ENCODE measurements at regions not wholly inside any gene's neighbourhood (a gene's known extent, or its start where the extent isn't known, plus 50 kb on each side); places are given as distances from the start of the nearest gene placed in this dataset.

GRCh38 chr2:164068063-164068462, 332.3 kb upstream of the FIGN start:
- no peak overlapping the region for H2BK120ac ChIP-seq (ENCODE audit: low read depth, low read length)
- H3K9me3 ChIP-seq (ENCODE audit: control insufficient read depth, insufficient read depth, low read length), result no peaks in the 10 kb centered on the region
- H3K4me3 ChIP-seq (ENCODE audit: insufficient read depth, low read depth, low read length), result no peak overlapping the region
- in situ Hi-C loops (cut with MboI; ENCODE audit: low sequenced_read_pairs), result no loop called here
- no peak overlapping the region for H3K56ac ChIP-seq (ENCODE audit: extremely low read depth, insufficient read depth, low read length)
- H3K27me3 ChIP-seq (ENCODE audit: control insufficient read depth, insufficient read depth, low read length), result no peaks in the 10 kb centered on the region
- no peak overlapping the region for H2AK5ac ChIP-seq (ENCODE audit: low read depth, low read length)
- H3K27ac ChIP-seq (ENCODE audit: insufficient read depth, low read length), result no peak overlapping the region
- no peaks in the 10 kb centered on the region for H4K20me1 ChIP-seq (ENCODE audit: insufficient read depth, low read length)
- no peak overlapping the region for H2AK9ac ChIP-seq (replicated peaks; ENCODE audit: low read depth, low read length, poor library complexity)
- DNase-seq (no peak), ATAC-seq (ENCODE audit: low read depth) (no peak)
- no peak overlapping the region for H2AFZ ChIP-seq (replicated peaks; ENCODE audit: low read length, poor library complexity)
- H3K23ac ChIP-seq (ENCODE audit: low read depth, low read length), result no peak overlapping the region
- ChIA-PET CTCF (no interaction called here), POLR2A (ENCODE audit: unreplicated experiment) (no interaction called here)
- no peak overlapping the region for H3K4me2 ChIP-seq (ENCODE audit: low read depth, low read length)
- no peak overlapping the region for H2BK15ac ChIP-seq (ENCODE audit: low read depth, low read length)
- no peaks in the 10 kb centered on the region for H3K4me1 ChIP-seq (ENCODE audit: control insufficient read depth, insufficient read depth, low read length)
- no peak overlapping the region for H3K18ac ChIP-seq (ENCODE audit: low read depth, low read length)
- no peaks in the 10 kb centered on the region for H3K36me3 ChIP-seq (ENCODE audit: control insufficient read depth, insufficient read depth, low read length)
- dilution Hi-C loops (cut with HindIII; ENCODE audit: low sequenced_read_pairs, unreplicated experiment), result no loop called here
- TF ChIP-seq ELK1 (IDR thresholded peaks at IDR 0.05; ENCODE audit: borderline replicate concordance, low read depth, low read length), result no peak
- no peak for TF ChIP-seq MAZ (IDR thresholded peaks at IDR 0.05; ENCODE audit: borderline replicate concordance, low read depth, low read length)
- no peak for TF ChIP-seq CHD1 (IDR thresholded peaks at IDR 0.05; ENCODE audit: low read depth, low read length)
- no peak for TF ChIP-seq FOS (IDR thresholded peaks at IDR 0.05; ENCODE audit: low read depth, low read length)
- TF ChIP-seq CEBPB (IDR thresholded peaks at IDR 0.05; ENCODE audit: low read depth, low read length), result no peak
- TF ChIP-seq RAD21 (IDR thresholded peaks at IDR 0.05; ENCODE audit: low read length), result no peak
- TF ChIP-seq CTCF (conservative IDR thresholded peaks at IDR 0.05; ENCODE audit: low read depth, low read length), result no peak
- TF ChIP-seq RCOR1 (IDR thresholded peaks at IDR 0.05; ENCODE audit: insufficient replicate concordance, low read length), result no peak
- TF ChIP-seq NFE2L2 (IDR thresholded peaks at IDR 0.05; ENCODE audit: low read depth, low read length), result no peak
- no peak for TF ChIP-seq MXI1 (IDR thresholded peaks at IDR 0.05; ENCODE audit: borderline replicate concordance, low read depth, low read length)
- TF ChIP-seq USF2 (IDR thresholded peaks at IDR 0.05; ENCODE audit: low read depth, low read length), result no peak
- no peak for TF ChIP-seq MAFK (IDR thresholded peaks at IDR 0.05; ENCODE audit: low read depth, low read length)
- no peak for TF ChIP-seq BHLHE40 (IDR thresholded peaks at IDR 0.05; ENCODE audit: low read depth, low read length)
- TF ChIP-seq SMC3 (IDR thresholded peaks at IDR 0.05; ENCODE audit: low read depth, low read length), result no peak
- TF ChIP-seq RFX5 (IDR thresholded peaks at IDR 0.05; ENCODE audit: low read depth, low read length), result no peak
- no peak for TF ChIP-seq POLR2A (IDR thresholded peaks at IDR 0.05; ENCODE audit: low read depth, low read length)
- H3K9ac ChIP-seq (ENCODE audit: low read depth, low read length), result no peak overlapping the region
- H3K14ac ChIP-seq (replicated peaks; ENCODE audit: low read depth, low read length), result no peak overlapping the region
- H2BK5ac ChIP-seq (ENCODE audit: low read depth, low read length, poor library complexity, severe bottlenecking), result no peak overlapping the region
- intact Hi-C loops (cut with micrococcal nuclease), result no loop called here
- no peaks in the 10 kb centered on the region for H3K9me1 ChIP-seq (ENCODE audit: insufficient read depth, low read length)
- no peak overlapping the region for H2BK20ac ChIP-seq (ENCODE audit: low read depth, low read length)
- no peak overlapping the region for H4K8ac ChIP-seq (ENCODE audit: low read depth in 2 of 2, low read length in 2 of 2)
- no peaks in the 10 kb centered on the region for H3K79me1 ChIP-seq (ENCODE audit: low read depth in 1 of 2, low read length in 2 of 2)
- no peak overlapping the region for H4K5ac ChIP-seq (ENCODE audit: low read depth, low read length)
- H3K4ac ChIP-seq (ENCODE audit: low read depth, low read length), result no peak overlapping the region
- no TSS peak for BruUV-seq (replicated peaks)
- no peak overlapping the region for H4K91ac ChIP-seq (ENCODE audit: insufficient read depth, low read depth, low read length)

Data from IMR-90 (cell line).